GM23248 (cell line): ENCODE measurements at regions not wholly inside any gene's neighbourhood (a gene's known extent, or its start where the extent isn't known, plus 50 kb on each side); places are given as distances from the start of the nearest gene placed in this dataset.

Experiments used
- EZH2 ChIP-seq: fragments of 200-600 bp; sonication (generic); IDR thresholded peaks from 2 replicates; pipeline ENCODE4 v1.6.1; 2018; ENCODE audit warnings: antibody characterized with exemption, mild to moderate bottlenecking; ENCODE audit not compliant: insufficient read depth, poor library complexity, severe bottlenecking
- EZH2phosphoT487 ChIP-seq: fragments of 200-600 bp; sonication (generic); IDR thresholded peaks from 2 replicates; pipeline ENCODE4 v1.6.1; 2018; ENCODE audit warnings: antibody characterized with exemption, moderate library complexity, mild to moderate bottlenecking, low read depth; ENCODE audit not compliant: insufficient read depth

- TF ChIP-seq EZH2: no peak
- TF ChIP-seq EZH2phosphoT487: no peak
Measured at GRCh38 chr13:59360108-59360507, 803.6 kb downstream of the DIAPH3 start.
